MCF 10A (cell line): ENCODE measurements at regions not wholly inside any gene's neighbourhood (a gene's known extent, or its start where the extent isn't known, plus 50 kb on each side); places are given as distances from the start of the nearest gene placed in this dataset.

Experiments used
- BruUV-seq: library from RNA; stranded (reverse); fragments of 400-500 nt; replicated peaks from 2 replicates; lab custom pipeline; 2021; lab: Mats Ljungman, UMichigan
- CTCF ChIA-PET: fragments of 300-600 bp; sonication (Branson Sonifier 250); formaldehyde crosslinking; extraction: SDS; loops from one replicate; lab custom pipeline; 2021; ENCODE audit warnings: antibody characterized with exemption, inconsistent platforms; lab: Yijun Ruan, JAX
- POLR2A ChIA-PET: fragments of 300-600, 350-650 bp; sonication (Branson Sonifier 250); formaldehyde crosslinking; extraction: SDS; loops from one replicate; lab custom pipeline; 2020; ENCODE audit warnings: antibody characterized with exemption, inconsistent platforms; lab: Yijun Ruan, JAX
- DNase-seq: peaks from one replicate; pipeline ENCODE4 v3.0.0-alpha.2; 2018; ENCODE audit not compliant: unreplicated experiment
- H3K27ac Mint-ChIP-seq: one replicate; pipeline ENCODE4 v1.8.0; 2022; ENCODE audit warnings: mild to moderate bottlenecking, low read depth, mixed read lengths; ENCODE audit not compliant: unreplicated experiment
- H3K27me3 Mint-ChIP-seq: one replicate; pipeline ENCODE4 v1.8.0; 2022; ENCODE audit warnings: mixed read lengths; ENCODE audit not compliant: insufficient read depth, unreplicated experiment
- H3K36me3 Mint-ChIP-seq: one replicate; pipeline ENCODE4 v1.8.0; 2022; ENCODE audit warnings: mild to moderate bottlenecking, moderate library complexity, mixed read lengths; ENCODE audit not compliant: insufficient read depth, unreplicated experiment
- H3K4me1 Mint-ChIP-seq: one replicate; pipeline ENCODE4 v1.8.0; 2022; ENCODE audit warnings: mixed read lengths; ENCODE audit not compliant: insufficient read depth, unreplicated experiment
- H3K4me3 Mint-ChIP-seq: one replicate; pipeline ENCODE4 v1.8.0; 2022; ENCODE audit warnings: mild to moderate bottlenecking, moderate library complexity, mixed read lengths; ENCODE audit not compliant: unreplicated experiment
- H3K9me3 Mint-ChIP-seq: one replicate; pipeline ENCODE4 v1.8.0; 2022; ENCODE audit warnings: mixed read lengths; ENCODE audit not compliant: unreplicated experiment
- intact Hi-C: fragments of 100-400 bp; cut with micrococcal nuclease; formaldehyde crosslinking; loops from 2 replicates; pipeline ENCODE4 v1.14.1; 2022
- TF ChIP-seq, protein P1 (sequence below): fragments of 200-600 bp; IDR thresholded peaks from one replicate; pipeline ENCODE4 v1.8.0; 2022; ENCODE audit warnings: antibody characterized with exemption, mild to moderate bottlenecking; ENCODE audit not compliant: unreplicated experiment

DNA sequence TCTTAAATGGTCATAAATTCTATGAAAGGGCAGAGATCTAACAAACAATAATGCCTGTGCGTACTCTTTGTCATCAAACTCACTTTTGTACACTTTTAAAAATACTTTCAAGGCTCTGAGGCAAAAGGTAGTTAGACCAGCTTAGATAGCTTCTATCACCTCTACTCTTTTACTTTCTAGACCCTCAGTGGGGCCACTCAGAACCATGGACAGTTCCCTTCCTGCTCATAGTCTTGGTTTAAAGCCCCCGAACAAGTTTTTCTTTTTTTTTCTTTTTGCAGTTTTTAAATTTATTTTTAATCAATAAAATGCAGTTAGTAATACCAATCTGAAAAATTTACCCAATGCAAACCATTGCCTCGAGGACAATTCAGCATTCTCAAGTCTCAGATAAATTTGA, 460.5 kb upstream of the CNKSR2 start:
- intact Hi-C loops: no loop called here
- BruUV-seq: no TSS peak
- DNase-seq: peak; percentile 31
- ChIA-PET CTCF (no interaction called here), POLR2A (no interaction called here)
- no peak overlapping the region for H3K4me3 Mint-ChIP-seq
- H3K27ac Mint-ChIP-seq: no peak overlapping the region
- TF ChIP-seq, protein P1, sequence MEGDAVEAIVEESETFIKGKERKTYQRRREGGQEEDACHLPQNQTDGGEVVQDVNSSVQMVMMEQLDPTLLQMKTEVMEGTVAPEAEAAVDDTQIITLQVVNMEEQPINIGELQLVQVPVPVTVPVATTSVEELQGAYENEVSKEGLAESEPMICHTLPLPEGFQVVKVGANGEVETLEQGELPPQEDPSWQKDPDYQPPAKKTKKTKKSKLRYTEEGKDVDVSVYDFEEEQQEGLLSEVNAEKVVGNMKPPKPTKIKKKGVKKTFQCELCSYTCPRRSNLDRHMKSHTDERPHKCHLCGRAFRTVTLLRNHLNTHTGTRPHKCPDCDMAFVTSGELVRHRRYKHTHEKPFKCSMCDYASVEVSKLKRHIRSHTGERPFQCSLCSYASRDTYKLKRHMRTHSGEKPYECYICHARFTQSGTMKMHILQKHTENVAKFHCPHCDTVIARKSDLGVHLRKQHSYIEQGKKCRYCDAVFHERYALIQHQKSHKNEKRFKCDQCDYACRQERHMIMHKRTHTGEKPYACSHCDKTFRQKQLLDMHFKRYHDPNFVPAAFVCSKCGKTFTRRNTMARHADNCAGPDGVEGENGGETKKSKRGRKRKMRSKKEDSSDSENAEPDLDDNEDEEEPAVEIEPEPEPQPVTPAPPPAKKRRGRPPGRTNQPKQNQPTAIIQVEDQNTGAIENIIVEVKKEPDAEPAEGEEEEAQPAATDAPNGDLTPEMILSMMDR: no peak
- no peaks in the 10 kb centered on the region for H3K4me1 Mint-ChIP-seq
- no peaks in the 10 kb centered on the region for H3K36me3 Mint-ChIP-seq
- peaks cover 16% of the 10 kb centered on the region for H3K9me3 Mint-ChIP-seq
- no peaks in the 10 kb centered on the region for H3K27me3 Mint-ChIP-seq

DNA sequence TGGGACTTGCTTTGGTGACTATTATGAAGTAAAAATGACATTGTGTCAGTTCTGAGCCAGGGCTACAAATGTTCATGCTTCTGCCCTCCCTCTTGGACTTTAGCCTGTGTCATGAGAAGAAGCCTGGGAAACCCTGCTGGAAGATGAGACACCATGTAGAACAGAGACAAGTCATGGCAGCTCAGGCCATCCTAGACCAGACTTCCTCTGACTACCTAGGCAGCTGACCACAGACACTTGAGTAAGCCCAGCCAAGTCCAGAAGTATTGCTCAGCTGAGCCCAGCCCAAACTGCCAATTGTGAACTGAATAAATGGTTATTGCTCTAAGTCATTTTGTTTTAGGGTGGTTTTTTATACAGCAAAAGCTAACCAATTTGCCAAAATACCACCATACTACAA, 467.6 kb upstream of the CNKSR2 start:
- TF ChIP-seq, protein P1: no peak
- Mint-ChIP-seq H3K4me3 (no peak overlapping the region), H3K36me3 (no peaks in the 10 kb centered on the region), H3K27me3 (no peaks in the 10 kb centered on the region), H3K4me1 (no peaks in the 10 kb centered on the region), H3K27ac (no peak overlapping the region), H3K9me3 (peaks cover 8% of the 10 kb centered on the region)
- no TSS peak for BruUV-seq
- ChIA-PET CTCF (interaction anchor here (0.6 kb wide), 1 partner anchor 571 kb away, joined by 3 read pairs; no protein-coding TSS in a partner anchor), POLR2A (no interaction called here)
- DNase-seq: peak; percentile 22
- intact Hi-C loops: no loop called here

DNA sequence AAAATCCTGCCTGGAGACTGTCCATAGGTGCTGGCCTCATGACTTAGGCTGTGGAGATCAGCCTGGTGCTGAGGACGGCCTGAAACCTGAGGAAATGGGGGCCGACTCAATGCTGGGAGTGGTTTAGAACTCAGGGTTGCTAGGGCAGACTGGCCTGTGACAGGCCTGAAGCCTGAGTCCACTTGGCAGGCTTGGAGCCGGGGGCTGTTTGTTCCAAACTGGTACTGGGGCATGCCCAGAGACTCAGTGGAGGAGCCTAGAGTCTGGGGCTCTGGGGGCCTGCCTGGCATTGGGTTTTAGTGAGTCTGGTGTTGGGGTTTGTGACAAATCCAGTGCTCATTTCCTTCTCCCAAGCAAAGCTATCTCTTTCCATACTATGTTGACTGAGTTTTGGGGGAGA, 489.7 kb upstream of the CNKSR2 start:
- Mint-ChIP-seq H3K27ac (no peak overlapping the region), H3K36me3 (no peaks in the 10 kb centered on the region), H3K27me3 (no peaks in the 10 kb centered on the region), H3K9me3 (peaks cover 19% of the 10 kb centered on the region), H3K4me1 (no peaks in the 10 kb centered on the region), H3K4me3 (no peak overlapping the region)
- BruUV-seq: no TSS peak
- TF ChIP-seq, protein P1: no peak
- CTCF ChIA-PET: no interaction called here
- POLR2A ChIA-PET: no interaction called here
- no peak for DNase-seq
- intact Hi-C loops: no loop called here

DNA sequence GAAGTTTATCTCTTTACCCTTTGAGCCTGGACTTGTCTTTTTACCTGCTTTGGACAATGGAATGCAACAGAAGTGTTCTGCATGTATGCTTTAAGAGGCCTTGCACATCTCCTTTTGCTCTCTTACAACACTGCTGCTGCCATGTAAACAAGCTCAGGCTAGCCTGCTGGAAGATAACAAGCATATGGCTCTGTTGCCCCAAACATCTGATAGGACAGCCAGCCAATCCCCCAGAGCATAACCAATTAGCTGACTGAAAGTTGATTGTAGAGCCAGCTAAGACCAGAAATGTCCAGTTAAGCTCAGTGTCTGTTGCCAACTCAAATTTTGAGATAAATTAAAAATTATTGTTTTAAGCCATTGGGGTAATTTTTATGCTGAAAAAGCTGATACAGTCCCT, 510.6 kb upstream of the CNKSR2 start:
- Mint-ChIP-seq H3K4me1 (no peaks in the 10 kb centered on the region), H3K36me3 (no peaks in the 10 kb centered on the region), H3K27me3 (no peaks in the 10 kb centered on the region), H3K9me3 (peaks cover 8% of the 10 kb centered on the region), H3K27ac (no peak overlapping the region), H3K4me3 (no peak overlapping the region)
- CTCF ChIA-PET: no interaction called here
- TF ChIP-seq, protein P1: no peak
- intact Hi-C loops: no loop called here
- BruUV-seq: no TSS peak
- no peak for DNase-seq
- POLR2A ChIA-PET: interaction anchor here (0.5 kb wide), 1 partner anchor 194 kb away, joined by 4 read pairs; no protein-coding TSS in a partner anchor
